Karpas-422 (cell line): ENCODE measurements at regions not wholly inside any gene's neighbourhood (a gene's known extent, or its start where the extent isn't known, plus 50 kb on each side); places are given as distances from the start of the nearest gene placed in this dataset.

Experiments
- DNase-seq: peaks from one replicate; pipeline ENCODE4 v3.0.0-alpha.2; 2015
- H2AFZ ChIP-seq: fragments of 200-600 bp; sonication (generic); 2 replicates; pipeline ENCODE4 v1.6.1; 2014; ENCODE audit warnings: antibody characterized with exemption, low read length, mixed read lengths
- H3K27ac ChIP-seq: fragments of 200-600 bp; sonication (generic); 2 replicates; pipeline ENCODE4 v1.5.1; 2014; ENCODE audit warnings: mild to moderate bottlenecking, low read length, moderate library complexity
- H3K27me3 ChIP-seq: fragments of 200-600 bp; sonication (generic); 2 replicates; pipeline ENCODE4 v1.6.1; 2014; ENCODE audit warnings: low read length, mixed read lengths
- H3K36me3 ChIP-seq: fragments of 200-600 bp; sonication (generic); 2 replicates; pipeline ENCODE4 v1.6.1; 2014; ENCODE audit warnings: low read length, mixed read lengths; ENCODE audit not compliant: insufficient read depth
- H3K4me1 ChIP-seq: fragments of 200-600 bp; sonication (generic); 2 replicates; pipeline ENCODE4 v1.6.1; 2014; ENCODE audit warnings: mild to moderate bottlenecking, low read length, mixed read lengths
- H3K4me2 ChIP-seq: fragments of 200-600 bp; sonication (generic); 2 replicates; pipeline ENCODE4 v1.6.1; 2014; ENCODE audit warnings: low read length, low read depth, mild to moderate bottlenecking; ENCODE audit not compliant: poor library complexity, severe bottlenecking
- H3K4me3 ChIP-seq: fragments of 200-600 bp; sonication (generic); 2 replicates; pipeline ENCODE4 v1.5.1; 2014; ENCODE audit warnings: mild to moderate bottlenecking, antibody characterized with exemption, low read length, mixed read lengths
- H3K79me2 ChIP-seq: fragments of 200-600 bp; sonication (generic); 2 replicates; pipeline ENCODE4 v1.6.1; 2014; ENCODE audit warnings: mild to moderate bottlenecking, low read length, mixed read lengths
- H3K9ac ChIP-seq: fragments of 200-600 bp; sonication (generic); 2 replicates; pipeline ENCODE4 v1.6.0; 2014; ENCODE audit warnings: low read length
- H3K9me2 ChIP-seq: fragments of 200-600 bp; sonication (generic), shearing (Covaris generic); replicated peaks from 2 replicates; pipeline ENCODE4 v1.6.0; 2014; ENCODE audit warnings: mild to moderate bottlenecking, low read length, moderate library complexity; ENCODE audit not compliant: insufficient read depth
- H3K9me3 ChIP-seq: fragments of 300-700, 200-600 bp; sonication (generic); 2 replicates; pipeline ENCODE4 v1.6.1; 2014; ENCODE audit warnings: low read length, mixed read lengths
- H4K20me1 ChIP-seq: fragments of 200-600 bp; sonication (generic); 2 replicates; pipeline ENCODE4 v1.6.1; 2014; ENCODE audit warnings: mild to moderate bottlenecking, antibody characterized with exemption, low read length, low read depth; ENCODE audit not compliant: insufficient read depth

- Histone ChIP-seq H2AFZ (no peak overlapping the region), H3K79me2 (no peaks in the 10 kb centered on the region), H3K4me1 (no peaks in the 10 kb centered on the region), H3K36me3 (no peaks in the 10 kb centered on the region), H4K20me1 (no peaks in the 10 kb centered on the region), H3K9me3 (no peaks in the 10 kb centered on the region), H3K9ac (no peak overlapping the region), H3K27ac (no peak overlapping the region), H3K9me2 (no peaks in the 10 kb centered on the region), H3K4me2 (no peak overlapping the region), H3K27me3 (no peaks in the 10 kb centered on the region), H3K4me3 (no peak overlapping the region)
- DNase-seq: no peak
Observed at GRCh38 chr13:77397636-77398035, 70.7 kb upstream of the MYCBP2 start.

- no peak overlapping the region for H3K9ac ChIP-seq
Observed at GRCh38 chr13:77391475-77391874, 64.6 kb upstream of the MYCBP2 start.

GRCh38 chr13:77390391-77390790 lies 63.5 kb upstream of the MYCBP2 start:
- Histone ChIP-seq H3K36me3 (no peaks in the 10 kb centered on the region), H2AFZ (no peak overlapping the region), H3K27ac (no peak overlapping the region), H3K4me3 (no peak overlapping the region), H3K9me2 (no peaks in the 10 kb centered on the region), H3K4me1 (no peaks in the 10 kb centered on the region), H3K27me3 (no peaks in the 10 kb centered on the region), H3K9me3 (no peaks in the 10 kb centered on the region), H3K79me2 (no peaks in the 10 kb centered on the region), H3K9ac (no peak overlapping the region), H4K20me1 (no peaks in the 10 kb centered on the region), H3K4me2 (no peak overlapping the region)
- no peak for DNase-seq

More at GRCh38 chr13:77391475-77391874, 64.6 kb upstream of the MYCBP2 start:
- Histone ChIP-seq H4K20me1 (no peaks in the 10 kb centered on the region), H3K27me3 (no peaks in the 10 kb centered on the region), H3K9me2 (no peaks in the 10 kb centered on the region), H3K9me3 (no peaks in the 10 kb centered on the region), H2AFZ (no peak overlapping the region), H3K36me3 (no peaks in the 10 kb centered on the region), H3K79me2 (no peaks in the 10 kb centered on the region), H3K4me2 (no peak overlapping the region), H3K27ac (no peak overlapping the region), H3K4me1 (no peaks in the 10 kb centered on the region), H3K4me3 (no peak overlapping the region)
- no peak for DNase-seq

GRCh38 chr13:77389625-77390000 lies 62.7 kb upstream of the MYCBP2 start:
- Histone ChIP-seq H3K36me3 (no peaks in the 10 kb centered on the region), H3K27ac (no peak overlapping the region), H3K4me3 (no peak overlapping the region), H3K9me3 (no peaks in the 10 kb centered on the region), H3K4me1 (no peaks in the 10 kb centered on the region), H3K27me3 (no peaks in the 10 kb centered on the region), H3K4me2 (no peak overlapping the region), H2AFZ (no peak overlapping the region), H4K20me1 (no peaks in the 10 kb centered on the region), H3K9ac (no peak overlapping the region), H3K9me2 (no peaks in the 10 kb centered on the region), H3K79me2 (no peaks in the 10 kb centered on the region)
- DNase-seq: no peak

GRCh38 chr13:77388944-77389624 lies 62.2 kb upstream of the MYCBP2 start:
- H3K27ac ChIP-seq: no peak overlapping the region
- no peak overlapping the region for H3K4me2 ChIP-seq
- no peaks in the 10 kb centered on the region for H3K79me2 ChIP-seq
- DNase-seq: no peak
- no peaks in the 10 kb centered on the region for H3K9me2 ChIP-seq
- no peak overlapping the region for H2AFZ ChIP-seq
- no peaks in the 10 kb centered on the region for H3K4me1 ChIP-seq
- no peaks in the 10 kb centered on the region for H3K36me3 ChIP-seq
- H3K9ac ChIP-seq: no peak overlapping the region
- no peaks in the 10 kb centered on the region for H4K20me1 ChIP-seq
- no peaks in the 10 kb centered on the region for H3K27me3 ChIP-seq
- H3K4me3 ChIP-seq: no peak overlapping the region
- no peaks in the 10 kb centered on the region for H3K9me3 ChIP-seq

- Histone ChIP-seq H3K4me1 (no peaks in the 10 kb centered on the region), H3K9me3 (no peaks in the 10 kb centered on the region), H4K20me1 (no peaks in the 10 kb centered on the region), H2AFZ (no peak overlapping the region), H3K4me2 (no peak overlapping the region), H3K27me3 (no peaks in the 10 kb centered on the region), H3K9ac (no peak overlapping the region), H3K36me3 (no peaks in the 10 kb centered on the region), H3K4me3 (no peak overlapping the region), H3K27ac (no peak overlapping the region), H3K79me2 (no peaks in the 10 kb centered on the region), H3K9me2 (no peaks in the 10 kb centered on the region)
- no peak for DNase-seq
Observed at GRCh38 chr13:77387607-77388200, 60.8 kb upstream of the MYCBP2 start.

- Histone ChIP-seq H3K27me3 (no peaks in the 10 kb centered on the region), H3K27ac (no peak overlapping the region), H3K9me3 (no peaks in the 10 kb centered on the region), H3K9ac (no peak overlapping the region), H3K79me2 (no peaks in the 10 kb centered on the region), H3K36me3 (no peaks in the 10 kb centered on the region), H3K9me2 (no peaks in the 10 kb centered on the region), H3K4me3 (no peak overlapping the region), H3K4me1 (no peaks in the 10 kb centered on the region), H2AFZ (no peak overlapping the region), H3K4me2 (no peak overlapping the region), H4K20me1 (no peaks in the 10 kb centered on the region)
- no peak for DNase-seq
Observed at GRCh38 chr13:77386880-77387606, 60.1 kb upstream of the MYCBP2 start.

- H3K4me3 ChIP-seq: no peak overlapping the region
- H3K9me2 ChIP-seq: no peaks in the 10 kb centered on the region
- no peaks in the 10 kb centered on the region for H3K36me3 ChIP-seq
- no peaks in the 10 kb centered on the region for H4K20me1 ChIP-seq
- no peak overlapping the region for H3K27ac ChIP-seq
- no peak overlapping the region for H3K9ac ChIP-seq
- H3K27me3 ChIP-seq: no peaks in the 10 kb centered on the region
- no peaks in the 10 kb centered on the region for H3K4me1 ChIP-seq
- no peak for DNase-seq
- H3K79me2 ChIP-seq: no peaks in the 10 kb centered on the region
- no peaks in the 10 kb centered on the region for H3K9me3 ChIP-seq
- no peak overlapping the region for H3K4me2 ChIP-seq
- H2AFZ ChIP-seq: no peak overlapping the region
Observed at GRCh38 chr13:77386046-77386445, 59.2 kb upstream of the MYCBP2 start.
